HG02885 (cell line): ENCODE measurements at regions not wholly inside any gene's neighbourhood (a gene's known extent, or its start where the extent isn't known, plus 50 kb on each side); places are given as distances from the start of the nearest gene placed in this dataset.
"Not testable (repeated sequence)": the region's sequence is repeated elsewhere in the genome, so short reads cannot be mapped to it uniquely, and the experiment has no call there.

Experiments
- ATAC-seq: cut with Tn5 transposase; IDR thresholded peaks from one replicate; pipeline ENCODE4 v1.9.1; 2021; ENCODE audit warnings: mild to moderate bottlenecking; ENCODE audit not compliant: unreplicated experiment, poor library complexity

DNA sequence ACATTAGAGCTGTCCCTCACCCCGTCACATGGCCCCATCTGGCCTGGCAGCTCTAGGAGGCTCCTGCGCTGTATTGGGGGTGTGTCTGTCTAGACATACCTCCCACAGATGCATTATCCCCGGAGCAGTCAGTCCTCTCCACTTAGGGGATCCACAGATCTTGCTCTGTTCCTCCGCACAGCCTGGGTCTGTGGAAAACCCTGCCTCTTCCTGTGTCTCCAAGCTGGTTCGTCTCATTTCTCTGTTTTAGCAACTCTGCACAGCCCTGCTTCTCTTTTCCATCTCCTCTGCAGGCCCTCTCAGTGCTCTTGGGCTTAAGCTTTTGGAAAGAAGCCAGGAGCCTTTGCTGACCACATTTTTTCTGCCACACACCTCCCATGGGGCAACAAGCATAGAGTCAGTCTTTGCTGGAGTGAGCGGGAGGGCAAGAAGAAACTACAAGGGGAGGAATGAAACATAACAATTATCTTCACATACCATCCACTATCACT is 241.5 kb downstream of the FOXD2 start:
- ATAC-seq: no peak

DNA sequence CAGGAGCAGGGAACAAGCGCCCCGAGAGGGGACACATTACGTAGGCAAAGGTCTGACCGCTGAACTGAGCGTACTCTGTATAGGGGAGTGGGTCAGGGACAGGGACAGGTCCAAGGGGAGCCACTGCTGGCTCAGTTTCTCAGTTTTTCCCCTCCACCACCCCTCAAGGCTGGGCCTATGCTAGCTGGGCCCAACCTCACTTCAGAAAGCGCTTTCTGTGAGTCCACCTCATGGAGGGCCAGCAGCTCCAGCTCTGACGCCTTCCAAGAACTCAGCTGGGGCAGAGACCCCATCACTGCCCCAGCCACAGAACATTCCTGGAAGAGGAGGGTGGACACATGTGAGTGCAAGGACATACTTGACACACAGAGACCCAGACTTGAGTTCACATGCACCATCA is 242.0 kb downstream of the FOXD2 start:
- no peak for ATAC-seq

DNA sequence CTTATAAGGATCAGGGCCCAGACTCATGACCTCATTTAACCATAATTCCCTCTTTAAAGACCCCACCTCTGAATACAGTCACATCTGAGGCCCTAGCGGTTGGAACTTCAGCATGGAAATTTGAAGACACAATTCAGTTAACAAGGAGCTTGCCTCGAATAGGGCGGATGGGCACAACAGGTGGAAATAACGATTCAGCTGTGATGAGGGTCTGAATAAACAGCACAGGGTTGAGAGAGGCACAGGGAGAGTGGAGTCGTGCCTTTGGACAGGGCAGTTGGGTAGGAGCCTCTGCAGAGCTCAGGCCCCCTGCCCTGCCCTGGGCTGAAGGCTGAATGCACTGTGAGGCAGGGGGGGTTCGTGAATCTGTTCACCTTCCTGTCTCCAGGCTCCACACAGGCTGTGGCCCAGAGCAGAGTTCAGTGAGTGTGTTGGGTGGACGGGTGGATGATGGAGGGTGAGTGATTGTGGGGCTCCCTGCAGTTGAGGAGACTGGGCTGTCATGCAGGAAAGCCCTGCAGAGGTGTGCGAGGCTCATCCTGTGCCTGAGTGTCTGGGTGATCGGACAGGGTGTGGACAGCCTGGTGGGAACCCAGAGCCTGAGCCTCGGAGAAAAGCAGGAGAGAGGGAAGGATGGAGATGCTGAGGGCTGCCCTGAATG is 243.1 kb downstream of the FOXD2 start:
- ATAC-seq: no peak

DNA sequence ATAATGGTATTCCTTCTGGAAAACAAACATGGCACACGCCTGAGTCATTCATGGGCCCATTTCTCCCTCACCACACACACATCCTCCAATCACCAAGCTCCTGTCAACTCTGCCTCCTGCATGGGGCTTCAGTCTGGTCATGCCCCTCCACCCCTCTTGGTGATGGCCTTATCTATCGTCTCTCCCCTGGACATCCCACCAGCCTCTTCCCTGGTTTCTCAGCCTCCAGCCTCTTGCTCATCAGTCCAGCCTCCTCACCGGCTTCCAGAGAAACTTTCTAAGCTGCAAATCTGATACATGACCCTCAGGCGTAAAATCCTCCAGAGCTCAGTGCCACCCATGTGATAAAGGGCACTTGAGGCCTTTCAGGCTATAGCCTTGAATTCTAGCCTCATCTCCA is 243.9 kb downstream of the FOXD2 start:
- no peak for ATAC-seq

DNA sequence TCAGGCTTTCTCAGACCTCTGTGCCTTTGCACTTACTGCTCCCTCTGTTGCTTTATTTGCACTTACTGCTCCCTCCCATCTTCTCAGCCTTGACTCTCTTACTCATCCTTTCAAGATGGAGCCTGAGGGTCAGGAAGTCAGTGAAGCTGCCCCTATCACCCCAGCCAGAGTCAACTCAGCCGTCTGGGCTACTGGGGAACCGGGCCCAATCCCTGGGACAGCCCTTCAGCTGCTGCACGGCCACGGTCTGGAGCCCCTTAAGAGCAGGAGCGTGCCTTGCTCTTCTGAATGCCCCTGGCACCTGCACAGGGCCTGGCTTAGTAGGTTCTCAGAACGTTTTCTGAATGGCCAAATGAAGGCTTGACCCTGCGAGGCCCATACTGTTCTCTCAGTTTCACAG is 244.4 kb downstream of the FOXD2 start:
- no peak for ATAC-seq

DNA sequence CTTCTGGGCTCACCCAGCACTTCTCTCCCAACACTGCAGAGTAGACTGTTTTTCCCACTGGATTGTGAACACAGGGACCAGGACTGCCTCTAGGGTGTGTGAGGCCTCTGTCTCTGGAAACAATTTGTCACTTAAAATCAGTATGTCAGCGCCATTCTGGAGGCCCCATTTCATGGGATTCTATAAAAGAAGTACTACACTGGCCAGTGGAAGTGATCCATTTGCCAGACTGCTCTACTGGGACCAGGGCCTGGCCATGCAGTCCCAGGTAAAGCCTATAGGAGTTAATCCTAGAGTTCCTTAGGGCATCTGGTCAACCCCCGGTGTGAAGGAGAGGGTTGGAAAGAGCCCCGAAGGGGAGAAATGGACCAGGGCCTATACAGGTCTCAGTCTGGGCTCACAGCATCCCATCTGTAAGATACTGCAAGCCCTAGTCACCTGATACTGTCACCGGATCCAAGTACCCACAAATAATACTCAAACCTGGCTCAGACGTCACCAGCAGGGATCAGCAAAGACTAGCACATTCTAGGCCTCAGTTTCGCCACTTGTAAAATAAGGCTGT is 245.0 kb downstream of the FOXD2 start:
- ATAC-seq: no peak

DNA sequence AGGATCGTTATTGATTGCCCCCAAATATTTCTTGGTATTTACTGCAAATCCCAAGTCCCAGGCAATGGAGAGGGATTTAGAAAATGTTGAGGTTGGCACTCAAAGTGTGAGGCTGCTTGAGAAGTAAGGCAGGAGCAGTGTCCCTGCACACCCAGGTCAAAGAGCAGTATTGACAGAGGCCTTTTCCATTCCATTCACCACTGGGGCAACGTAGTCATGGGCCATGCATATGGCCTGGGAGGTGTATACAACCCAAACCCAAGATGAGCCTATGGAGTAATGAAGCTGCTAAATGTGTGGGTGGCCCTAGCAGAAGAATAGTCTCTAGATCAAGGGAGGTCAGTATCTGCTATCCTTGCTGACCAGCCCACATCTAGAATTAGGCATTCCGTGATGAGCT is 245.6 kb downstream of the FOXD2 start:
- ATAC-seq: no peak

DNA sequence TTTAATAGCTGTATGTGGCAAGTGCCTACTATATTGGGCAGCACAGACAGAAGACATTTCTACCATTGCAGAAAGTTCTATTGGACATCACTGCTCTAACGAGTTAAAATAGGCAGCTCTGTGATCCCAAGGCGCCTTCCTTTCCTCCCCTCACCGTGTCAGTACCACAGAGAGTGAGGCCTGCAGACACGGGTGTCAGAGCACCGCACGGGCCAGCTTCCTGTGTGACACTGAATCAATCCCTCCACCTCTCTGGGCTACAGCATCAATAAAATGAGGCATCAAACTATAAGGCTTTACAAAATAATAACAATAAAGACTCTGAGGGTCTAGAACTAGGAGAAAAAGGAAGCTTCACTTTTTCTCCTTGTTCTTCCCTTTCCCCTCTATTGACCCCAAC is 246.7 kb downstream of the FOXD2 start:
- no peak for ATAC-seq

DNA sequence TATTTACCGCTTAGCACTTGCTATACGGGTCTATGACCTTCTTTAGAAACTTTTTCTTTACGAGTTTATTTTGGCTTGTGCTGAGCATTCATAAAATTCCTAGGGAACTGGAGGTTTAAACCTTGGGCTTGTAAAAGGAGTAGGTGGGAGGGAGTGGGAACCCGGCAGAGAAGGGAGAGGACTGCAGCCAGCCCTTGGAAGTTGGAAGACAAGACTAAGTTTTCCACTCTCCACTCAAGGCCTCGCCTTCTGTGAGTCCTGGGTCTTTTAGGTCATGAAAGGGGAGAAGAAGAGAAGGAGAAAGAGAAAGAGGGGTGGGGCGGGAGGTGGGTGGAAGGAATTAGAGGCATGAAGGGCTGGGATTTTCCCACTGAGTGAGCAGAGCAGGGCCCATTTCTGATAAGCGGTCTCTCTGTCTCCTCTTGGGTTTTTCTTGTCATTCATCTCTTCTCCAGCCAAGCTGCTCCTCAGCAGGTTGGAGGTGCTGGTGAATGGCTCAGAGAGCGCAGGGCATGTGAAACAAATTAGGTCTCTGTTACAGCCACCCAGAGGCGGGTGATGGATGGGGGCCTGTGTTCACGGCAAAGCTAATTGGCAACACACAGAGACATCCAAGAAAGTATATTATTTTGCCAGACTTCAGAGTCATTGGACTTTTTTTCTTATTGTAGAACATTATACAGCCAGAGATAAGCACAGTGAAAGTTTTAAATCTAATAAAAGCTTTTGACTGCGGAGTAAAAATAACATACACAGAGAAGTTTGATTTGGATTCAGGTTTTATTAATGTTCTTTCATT is 247.3 kb downstream of the FOXD2 start:
- ATAC-seq: no peak

DNA sequence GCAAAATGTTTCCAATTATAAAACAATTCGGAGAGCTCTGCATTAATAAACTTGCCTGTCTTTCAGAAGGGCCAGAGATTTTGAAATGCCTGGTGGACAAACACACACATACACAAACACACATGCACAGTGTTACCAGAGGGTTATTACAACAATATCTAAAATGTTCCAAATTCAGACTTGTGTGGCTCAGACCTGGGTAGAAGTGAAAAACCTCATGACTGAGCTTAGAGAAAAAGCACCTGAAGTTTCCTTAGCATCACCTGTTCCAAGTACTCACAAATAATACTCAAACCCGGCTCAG is 247.9 kb downstream of the FOXD2 start:
- ATAC-seq: no peak

DNA sequence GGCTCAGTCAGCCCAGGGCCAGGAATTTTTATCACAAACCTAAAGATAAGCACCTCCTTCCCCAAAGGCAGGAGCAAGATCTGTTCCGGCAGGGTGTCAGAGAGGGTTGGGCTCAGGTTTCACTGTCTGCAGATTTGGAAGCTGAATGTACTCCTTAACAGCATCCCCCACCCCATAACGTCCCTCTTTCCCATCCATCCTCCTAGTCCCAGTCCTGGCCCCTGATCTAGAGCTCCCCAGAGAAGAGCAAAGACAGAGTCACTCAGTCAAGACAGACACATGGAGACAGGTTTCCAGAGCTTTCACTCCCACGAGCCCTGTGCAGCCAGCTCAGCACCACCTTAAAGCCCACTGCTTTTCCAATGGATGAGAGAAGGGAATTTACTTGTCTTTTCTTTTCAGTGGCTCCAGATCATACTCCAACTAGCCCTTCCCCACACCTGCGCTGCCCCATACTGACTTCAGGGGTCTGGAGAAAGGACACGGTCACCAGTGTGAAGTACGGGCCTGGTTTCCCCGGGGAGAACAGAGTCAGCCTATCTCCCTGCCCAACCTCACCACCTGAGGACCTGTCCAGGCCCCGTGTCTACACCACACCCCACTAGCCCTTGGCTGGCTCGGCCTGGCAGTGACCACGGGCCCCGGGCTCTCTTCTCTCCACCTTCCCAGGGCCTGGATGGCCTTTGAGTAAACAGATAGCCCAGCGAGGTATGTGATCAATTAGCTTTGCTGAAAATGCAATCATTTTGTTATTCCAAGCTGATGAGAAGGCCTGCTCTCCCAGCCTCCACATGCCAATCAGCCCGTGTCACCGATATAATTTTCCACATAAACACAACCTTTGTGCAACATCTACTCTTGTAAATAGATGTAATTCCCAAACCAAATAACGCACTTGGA is 249.1 kb downstream of the FOXD2 start:
- no peak for ATAC-seq

DNA sequence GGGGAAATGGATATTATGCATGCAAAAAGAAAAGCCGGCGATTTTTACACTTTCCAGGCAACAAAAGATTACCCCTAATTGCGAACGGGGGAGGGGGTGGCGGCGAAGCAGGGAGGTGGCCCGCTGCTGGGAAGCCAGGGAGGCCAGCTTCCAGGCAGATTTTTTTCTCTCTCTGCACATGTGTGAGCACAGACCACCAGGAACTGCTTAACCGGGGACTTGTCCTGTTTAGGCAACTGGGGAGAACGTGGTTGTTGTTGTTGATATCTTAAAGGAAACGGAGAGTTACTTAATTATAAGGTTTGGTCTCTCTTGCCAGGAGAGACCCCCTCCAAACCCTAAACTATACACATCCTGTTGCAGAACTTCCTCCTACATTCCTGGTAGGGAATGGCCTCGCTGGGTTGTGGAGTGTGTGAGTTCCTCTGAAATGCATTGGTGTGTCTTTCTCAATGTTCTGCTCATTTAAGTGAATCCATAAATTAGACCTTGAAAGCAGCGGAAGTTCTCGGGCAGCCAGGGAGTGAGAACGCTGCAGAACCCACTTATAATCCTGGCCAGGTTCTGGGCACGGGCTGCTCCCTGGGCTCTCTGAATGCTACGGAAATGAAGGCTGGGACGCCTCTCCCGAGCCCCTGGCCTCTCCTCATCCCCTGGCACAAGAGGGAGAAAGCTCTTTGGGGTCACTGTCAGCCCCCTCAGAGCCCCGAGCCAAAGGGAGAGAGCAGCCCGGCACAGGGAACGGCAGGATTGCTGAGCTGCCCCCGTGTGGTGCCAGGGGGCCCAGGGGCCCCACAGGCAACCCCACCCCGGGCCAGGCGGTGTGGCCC is 250.0 kb downstream of the FOXD2 start:
- ATAC-seq: no peak

DNA sequence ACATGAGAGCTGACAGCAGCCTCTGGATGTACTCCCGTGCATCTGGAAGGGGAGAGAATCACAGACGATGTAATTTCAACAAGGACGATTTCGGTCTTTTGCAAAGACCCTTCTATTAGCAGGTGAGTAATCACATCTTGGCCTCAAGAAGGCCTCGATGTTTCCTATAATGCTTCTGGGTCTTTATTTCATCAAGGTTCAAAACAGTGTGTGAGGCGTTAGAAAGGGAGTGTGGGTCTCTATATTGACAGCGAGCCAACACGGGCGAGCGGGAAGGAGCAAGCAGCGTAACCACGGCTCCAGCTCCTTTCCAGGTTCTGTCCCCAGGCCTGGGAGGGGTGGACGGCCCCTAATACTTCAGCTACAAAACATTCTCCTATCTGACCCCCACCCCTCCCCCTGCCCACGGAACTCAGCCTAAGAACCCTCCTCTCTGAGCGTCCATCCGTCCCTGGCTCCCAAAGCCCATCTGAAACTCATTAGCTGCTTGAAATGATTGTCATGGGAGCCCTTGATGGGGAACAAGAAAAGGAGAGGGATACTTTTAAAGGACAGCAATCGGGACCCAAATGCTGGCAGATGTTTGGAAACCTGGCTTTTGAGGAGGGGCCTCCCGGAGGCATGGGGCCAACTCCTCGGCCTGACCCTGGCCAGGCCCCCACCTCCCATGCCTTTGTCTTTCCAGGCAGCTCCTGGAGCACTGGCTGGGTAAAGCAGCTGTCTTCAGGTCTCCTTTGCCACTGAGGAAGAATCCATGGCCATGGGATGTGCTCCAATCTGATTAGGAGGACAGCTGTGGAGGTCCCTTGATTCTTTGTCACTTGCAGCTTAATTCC is 250.8 kb downstream of the FOXD2 start:
- no peak for ATAC-seq

DNA sequence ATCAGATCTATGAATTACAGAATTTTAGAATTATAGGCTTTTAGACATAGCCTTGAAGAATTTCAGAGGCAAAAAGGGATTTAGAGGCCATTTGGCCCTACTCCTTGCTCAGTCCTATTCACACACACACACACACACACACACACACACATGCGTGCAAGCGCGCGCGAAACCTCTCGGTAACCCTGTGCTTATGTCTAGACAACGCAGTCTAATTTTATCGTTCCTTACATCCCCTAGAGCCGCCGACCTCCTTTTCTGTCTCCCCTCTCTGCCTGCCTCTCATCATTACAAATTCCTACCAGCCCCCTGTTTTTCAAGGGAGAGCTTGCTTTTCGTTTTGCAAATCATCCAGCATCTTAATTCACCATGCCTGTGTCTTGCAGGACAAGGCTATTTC is 252.1 kb downstream of the FOXD2 start:
- ATAC-seq: no peak

DNA sequence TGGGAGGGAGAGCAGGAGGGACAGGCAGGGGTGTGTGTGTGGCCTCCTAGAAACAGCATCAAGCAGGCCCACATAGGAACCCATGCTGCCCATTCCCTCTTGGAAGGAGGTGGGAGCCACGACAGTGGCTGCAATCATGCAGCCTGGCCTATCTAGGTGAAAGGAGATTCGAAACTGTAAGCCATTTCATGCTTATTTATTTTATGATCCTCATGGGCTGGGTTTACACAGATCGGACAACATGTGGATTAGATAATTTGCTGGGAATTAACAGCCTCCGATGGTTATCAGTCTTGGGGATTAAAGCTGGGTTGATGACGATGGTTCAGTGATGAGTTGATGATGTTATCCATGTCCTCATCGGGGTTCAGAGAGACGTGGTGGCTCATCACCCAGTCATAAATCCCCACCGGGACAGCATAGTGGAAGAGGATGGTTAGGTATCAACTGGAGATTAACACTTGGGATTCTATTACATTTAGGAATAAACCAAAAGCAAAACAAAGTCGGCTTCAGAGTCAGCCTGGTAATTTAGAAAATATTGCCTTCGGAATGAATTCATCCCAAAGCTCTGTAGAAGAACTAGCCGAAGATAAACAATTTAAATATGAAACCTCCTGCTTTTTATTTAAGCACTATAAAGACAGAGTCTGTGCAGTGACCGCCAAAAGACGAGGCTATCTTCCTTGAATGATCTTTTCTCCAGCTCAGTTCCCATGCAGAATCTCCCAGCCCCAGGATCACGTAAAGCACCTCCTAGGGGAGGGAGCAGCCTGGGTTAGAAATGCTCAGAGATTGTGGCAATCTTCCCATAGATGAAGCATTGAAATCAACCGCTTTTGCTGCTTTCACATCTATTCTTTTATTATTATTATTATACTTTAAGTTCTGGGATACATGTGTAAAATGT is 252.8 kb downstream of the FOXD2 start:
- no peak for ATAC-seq

DNA sequence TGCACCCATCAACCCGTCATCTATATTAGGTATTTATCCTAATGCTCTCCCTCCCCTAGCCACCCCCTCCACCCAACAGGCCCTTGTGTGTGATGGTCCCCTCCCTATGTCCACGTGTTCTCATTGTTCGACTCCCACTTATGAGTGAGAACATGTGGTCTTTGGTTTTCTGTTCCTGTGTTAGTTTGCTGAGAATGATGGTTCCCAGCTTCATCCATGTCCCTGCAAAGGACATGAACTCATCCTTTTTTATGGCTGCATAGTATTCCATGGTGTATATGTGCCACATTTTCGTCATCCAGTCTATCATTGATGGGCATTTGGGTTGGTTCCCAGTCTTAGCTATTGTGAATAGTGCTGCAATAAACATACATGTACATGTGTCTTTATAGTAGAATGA is 253.4 kb downstream of the FOXD2 start:
- ATAC-seq: not testable (repeated sequence)

DNA sequence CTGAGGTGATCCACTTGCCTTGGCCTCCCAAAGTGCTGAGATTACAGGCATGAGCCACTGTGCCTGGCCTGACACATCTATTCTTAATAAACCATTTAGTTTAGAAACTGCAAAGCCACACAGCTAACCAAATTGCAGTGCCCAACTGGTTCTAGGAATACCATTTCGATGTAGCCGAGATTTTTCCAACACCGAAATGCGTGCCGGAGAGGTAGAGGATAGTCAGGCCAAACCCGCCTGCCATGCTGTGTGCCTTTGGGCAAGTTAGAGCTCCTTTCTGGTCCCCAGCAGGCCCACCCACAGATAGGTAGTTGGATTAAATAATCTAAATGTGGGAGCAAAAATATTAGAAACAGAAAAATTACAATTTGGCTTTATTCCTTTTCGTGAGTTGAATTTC is 254.4 kb downstream of the FOXD2 start:
- ATAC-seq: no peak

DNA sequence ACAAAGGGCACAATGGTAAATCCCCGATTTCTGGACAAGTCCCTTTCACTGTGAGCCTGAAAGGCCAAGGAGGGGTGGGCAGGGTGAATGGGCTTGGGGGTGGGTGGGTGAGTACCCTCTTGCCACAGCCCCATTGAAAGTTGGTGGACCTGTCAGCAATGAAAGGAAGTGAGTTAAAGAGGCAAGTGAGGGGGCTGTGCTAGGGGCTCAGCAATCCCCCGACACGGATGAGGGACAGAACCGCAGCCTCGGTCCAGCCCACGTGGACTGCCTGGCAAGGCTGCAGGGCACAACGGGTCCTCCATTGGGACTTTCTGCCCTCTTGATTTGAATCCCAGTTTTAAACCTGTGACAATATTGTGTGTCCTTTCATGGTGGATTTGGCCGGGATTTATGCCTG is 255.3 kb downstream of the FOXD2 start:
- no peak for ATAC-seq
